Caco-2 (cell line): ENCODE measurements at regions not wholly inside any gene's neighbourhood (a gene's known extent, or its start where the extent isn't known, plus 50 kb on each side); places are given as distances from the start of the nearest gene placed in this dataset.

Source experiments
- BruUV-seq: library from RNA; stranded (reverse); fragments of 400-500 nt; replicated peaks from 2 replicates; lab custom pipeline; 2021; lab: Mats Ljungman, UMichigan
- CTCF ChIA-PET: fragments of 300-600 bp; sonication (Branson Sonifier 250); formaldehyde crosslinking; loops from one replicate; lab custom pipeline; 2022; ENCODE audit warnings: antibody characterized with exemption; lab: Charles Lee
- POLR2A ChIA-PET: fragments of 300-600 bp; sonication (Branson Sonifier 250); formaldehyde crosslinking; loops from one replicate; lab custom pipeline; 2022; ENCODE audit warnings: antibody characterized with exemption; lab: Charles Lee
- DNase-seq, 2 experiments: peaks; one replicate each; pipeline versions ENCODE4 v3.0.0 to v3.0.0-alpha.2; 2020 to 2022
- H3K27me3 ChIP-seq: replicated peaks from 2 replicates; pipeline ENCODE4 v1.6.0; 2011; ENCODE audit warnings: low read length; ENCODE audit not compliant: control insufficient read depth, insufficient read depth
- H3K36me3 ChIP-seq: 2 replicates; pipeline ENCODE4 v1.5.1; 2011; ENCODE audit warnings: low read length; ENCODE audit not compliant: control insufficient read depth, insufficient read depth
- H3K4me1 ChIP-seq: fragments of 250-450 bp; sonication (Bioruptor Pico); 2 replicates; pipeline ENCODE4 v1.5.1; 2020; ENCODE audit warnings: mild to moderate bottlenecking
- H3K4me3 ChIP-seq: 2 replicates; pipeline ENCODE4 v1.5.1; 2011; ENCODE audit warnings: low read depth, mild to moderate bottlenecking, control low read depth, low read length
- H3K9me3 ChIP-seq: fragments of 250-450 bp; sonication (Bioruptor Pico); 2 replicates; pipeline ENCODE4 v1.5.1; 2020; ENCODE audit warnings: mild to moderate bottlenecking, moderate library complexity
- H3K27ac Mint-ChIP-seq: one replicate; pipeline ENCODE4 v1.8.0; 2022; ENCODE audit warnings: mixed read lengths; ENCODE audit not compliant: unreplicated experiment
- H3K27me3 Mint-ChIP-seq: one replicate; pipeline ENCODE4 v1.8.0; 2022; ENCODE audit warnings: mixed read lengths; ENCODE audit not compliant: insufficient read depth, unreplicated experiment
- H3K36me3 Mint-ChIP-seq: one replicate; pipeline ENCODE4 v1.8.0; 2022; ENCODE audit warnings: mild to moderate bottlenecking, mixed read lengths; ENCODE audit not compliant: insufficient read depth, unreplicated experiment
- H3K4me1 Mint-ChIP-seq: one replicate; pipeline ENCODE4 v1.8.0; 2022; ENCODE audit warnings: low read depth, mixed read lengths; ENCODE audit not compliant: unreplicated experiment
- H3K4me3 Mint-ChIP-seq: one replicate; pipeline ENCODE4 v1.8.0; 2022; ENCODE audit warnings: mild to moderate bottlenecking, moderate library complexity, mixed read lengths; ENCODE audit not compliant: unreplicated experiment
- H3K9me3 Mint-ChIP-seq: one replicate; pipeline ENCODE4 v1.8.0; 2022; ENCODE audit warnings: mixed read lengths; ENCODE audit not compliant: unreplicated experiment
- CTCF ChIP-seq, 2 experiments: fragments of 200-600 bp in 1 of 2; IDR thresholded peaks; 1 replicate in 1 of 2; 2 replicates in 1 of 2; pipeline versions ENCODE4 v1.5.1 to v1.8.0; 2011 to 2022; ENCODE audit warnings: antibody characterized with exemption in 1 of 2, control low read depth in 1 of 2, inconsistent platforms in 1 of 2, low read depth in 1 of 2, low read length in 1 of 2, mild to moderate bottlenecking in 1 of 2, moderate library complexity in 1 of 2; ENCODE audit not compliant: insufficient read depth in 1 of 2, severe bottlenecking in 1 of 2, unreplicated experiment in 1 of 2
- intact Hi-C: fragments of 100-400 bp; cut with micrococcal nuclease; formaldehyde crosslinking; loops from one replicate; pipeline ENCODE4 v1.10.0; 2022; ENCODE audit not compliant: unreplicated experiment

- TF ChIP-seq CTCF (IDR thresholded peaks at IDR 0.05; ENCODE audit: insufficient read depth in 1 of 2, low read depth in 1 of 2, low read length in 1 of 2, severe bottlenecking in 1 of 2, unreplicated experiment in 1 of 2) = no peak
- Mint-ChIP-seq H3K27me3 (no peaks in the 10 kb centered on the region), H3K9me3 (no peaks in the 10 kb centered on the region), H3K4me3 (no peak overlapping the region), H3K36me3 (no peaks in the 10 kb centered on the region), H3K4me1 (no peaks in the 10 kb centered on the region), H3K27ac (no peak overlapping the region)
- BruUV-seq = no TSS peak
- Histone ChIP-seq H3K36me3 (no peaks in the 10 kb centered on the region), H3K4me3 (no peak overlapping the region), H3K9me3 (no peaks in the 10 kb centered on the region), H3K4me1 (no peaks in the 10 kb centered on the region), H3K27me3 (no peaks in the 10 kb centered on the region)
- CTCF ChIA-PET = no interaction called here
- POLR2A ChIA-PET = no interaction called here
- no peak for DNase-seq
- intact Hi-C loops = no loop called here
These were observed 1740.1 kb upstream of the WWC1 start for GRCh38 chr5:166551384-166551783.

GRCh38 chr5:166553778-166554177 lies 1737.7 kb upstream of the WWC1 start:
- CTCF ChIA-PET = no interaction called here
- Histone ChIP-seq H3K4me3 (no peak overlapping the region), H3K9me3 (no peaks in the 10 kb centered on the region), H3K27me3 (no peaks in the 10 kb centered on the region), H3K36me3 (no peaks in the 10 kb centered on the region), H3K4me1 (no peaks in the 10 kb centered on the region)
- POLR2A ChIA-PET = interaction anchor here (0.5 kb wide), 1 partner anchor 434 kb away, joined by 3 read pairs; no protein-coding TSS in a partner anchor
- no TSS peak for BruUV-seq
- no peaks in the 10 kb centered on the region for H3K27me3 Mint-ChIP-seq
- H3K36me3 Mint-ChIP-seq = no peaks in the 10 kb centered on the region
- H3K4me3 Mint-ChIP-seq = no peak overlapping the region
- H3K4me1 Mint-ChIP-seq = no peaks in the 10 kb centered on the region
- no peaks in the 10 kb centered on the region for H3K9me3 Mint-ChIP-seq
- no peak for DNase-seq
- H3K27ac Mint-ChIP-seq = no peak overlapping the region
- no peak for TF ChIP-seq CTCF (IDR thresholded peaks at IDR 0.05; ENCODE audit: insufficient read depth in 1 of 2, low read depth in 1 of 2, low read length in 1 of 2, severe bottlenecking in 1 of 2, unreplicated experiment in 1 of 2)
- intact Hi-C loops = no loop called here

- CTCF ChIA-PET = no interaction called here
- H3K36me3 Mint-ChIP-seq = no peaks in the 10 kb centered on the region
- H3K9me3 Mint-ChIP-seq = peaks cover 16% of the 10 kb centered on the region
- no TSS peak for BruUV-seq
- H3K4me1 Mint-ChIP-seq = no peaks in the 10 kb centered on the region
- H3K9me3 ChIP-seq = no peaks in the 10 kb centered on the region
- no peak for TF ChIP-seq CTCF (IDR thresholded peaks at IDR 0.05; ENCODE audit: insufficient read depth in 1 of 2, low read depth in 1 of 2, low read length in 1 of 2, severe bottlenecking in 1 of 2, unreplicated experiment in 1 of 2)
- no peaks in the 10 kb centered on the region for H3K4me1 ChIP-seq
- H3K4me3 Mint-ChIP-seq = no peak overlapping the region
- no peak overlapping the region for H3K27ac Mint-ChIP-seq
- intact Hi-C loops = no loop called here
- H3K4me3 ChIP-seq = no peak overlapping the region
- DNase-seq = no peak
- H3K27me3 Mint-ChIP-seq = no peaks in the 10 kb centered on the region
- H3K27me3 ChIP-seq = no peaks in the 10 kb centered on the region
- POLR2A ChIA-PET = no interaction called here
- H3K36me3 ChIP-seq = no peaks in the 10 kb centered on the region
These were observed 1729.7 kb upstream of the WWC1 start for GRCh38 chr5:166561759-166562158.
